ENCODE measurements at regions not wholly inside any gene's neighbourhood (a gene's known extent, or its start where the extent isn't known, plus 50 kb on each side); places are given as distances from the start of the nearest gene placed in this dataset.

- no peak for DNase-seq (ENCODE audit: low read depth)
- H3K4me3 ChIP-seq (ENCODE audit: low read depth, low read length), result no peak overlapping the region
- TF ChIP-seq CTCF (IDR thresholded peaks at IDR 0.05; ENCODE audit: low read depth, low read length, missing control alignments), result no peak
These were observed 114.3 kb upstream of the MAFB start for GRCh38 chr20:40803381-40803780.

GRCh38 chr20:40805592-40805991 is 116.6 kb upstream of the MAFB start:
- TF ChIP-seq CTCF (IDR thresholded peaks at IDR 0.05; ENCODE audit: low read depth, low read length, missing control alignments), result no peak

GRCh38 chr20:40806929-40807820 is 118.1 kb upstream of the MAFB start:
- DNase-seq (ENCODE audit: low read depth), result no peak
- H3K4me3 ChIP-seq (ENCODE audit: low read depth, low read length), result no peak overlapping the region
- no peak for TF ChIP-seq CTCF (IDR thresholded peaks at IDR 0.05; ENCODE audit: low read depth, low read length, missing control alignments)

More at GRCh38 chr20:40805592-40805991, 116.6 kb upstream of the MAFB start:
- DNase-seq (ENCODE audit: low read depth), result no peak
- no peak overlapping the region for H3K4me3 ChIP-seq (ENCODE audit: low read depth, low read length)

- no peak overlapping the region for H3K4me3 ChIP-seq (ENCODE audit: low read depth, low read length)
- DNase-seq (ENCODE audit: low read depth), result no peak
- no peak for TF ChIP-seq CTCF (IDR thresholded peaks at IDR 0.05; ENCODE audit: low read depth, low read length, missing control alignments)
These were observed 118.8 kb upstream of the MAFB start for GRCh38 chr20:40807821-40808170.

- TF ChIP-seq CTCF (IDR thresholded peaks at IDR 0.05; ENCODE audit: low read depth, low read length, missing control alignments), result no peak
These were observed 119.9 kb upstream of the MAFB start for GRCh38 chr20:40808936-40809335.

GRCh38 chr20:40809361-40809760 is 120.3 kb upstream of the MAFB start:
- no peak for TF ChIP-seq CTCF (IDR thresholded peaks at IDR 0.05; ENCODE audit: low read depth, low read length, missing control alignments)
- H3K4me3 ChIP-seq (ENCODE audit: low read depth, low read length), result no peak overlapping the region
- DNase-seq (ENCODE audit: low read depth), result no peak

More at GRCh38 chr20:40808936-40809335, 119.9 kb upstream of the MAFB start:
- no peak for DNase-seq (ENCODE audit: low read depth)
- H3K4me3 ChIP-seq (ENCODE audit: low read depth, low read length), result no peak overlapping the region
